ENCODE measurements at regions not wholly inside any gene's neighbourhood (a gene's known extent, or its start where the extent isn't known, plus 50 kb on each side); places are given as distances from the start of the nearest gene placed in this dataset.
"Not testable (repeated sequence)": the region's sequence is repeated elsewhere in the genome, so short reads cannot be mapped to it uniquely, and the experiment has no call there.

DNA sequence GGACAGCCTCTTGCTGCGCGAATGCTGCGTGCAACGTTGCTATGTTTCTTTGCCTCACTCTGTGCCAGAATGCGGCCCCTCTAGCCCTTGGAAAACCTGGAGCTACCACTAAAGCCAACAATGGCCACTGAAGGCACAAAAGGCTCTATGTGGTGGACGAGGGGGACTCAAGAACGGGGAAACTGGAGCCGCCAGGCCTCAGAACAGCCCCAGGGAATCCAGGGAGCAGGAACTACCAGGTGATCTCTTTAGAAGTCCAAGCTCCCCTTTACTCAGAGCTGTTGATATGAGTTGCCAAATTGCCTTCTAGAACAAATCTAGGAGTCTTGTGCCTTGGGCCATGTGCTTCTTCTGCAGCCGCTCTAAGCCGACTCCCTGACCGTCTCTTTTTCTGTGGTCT, 113.8 kb upstream of the ERRFI1 start:
- DNase-seq, result no peak

DNA sequence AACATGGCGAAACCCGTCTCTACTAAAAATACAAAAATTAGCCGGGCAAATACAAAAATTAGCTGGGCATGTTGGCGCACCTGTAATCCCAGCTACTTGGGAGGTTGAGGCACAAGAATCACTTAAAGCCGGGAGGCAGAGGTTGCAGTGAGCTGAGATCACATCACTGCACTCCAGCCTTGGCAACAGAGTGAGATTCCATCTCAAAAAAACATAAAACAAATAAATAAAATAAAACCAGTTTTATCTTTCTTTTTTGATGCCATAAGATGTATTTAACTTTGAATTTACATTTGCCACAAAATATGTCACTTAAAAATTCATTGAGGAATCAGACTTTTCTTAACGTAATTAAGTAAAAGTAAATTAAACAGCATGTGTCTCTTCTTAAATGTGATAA, 113.3 kb upstream of the ERRFI1 start:
- DNase-seq, result no peak

DNA sequence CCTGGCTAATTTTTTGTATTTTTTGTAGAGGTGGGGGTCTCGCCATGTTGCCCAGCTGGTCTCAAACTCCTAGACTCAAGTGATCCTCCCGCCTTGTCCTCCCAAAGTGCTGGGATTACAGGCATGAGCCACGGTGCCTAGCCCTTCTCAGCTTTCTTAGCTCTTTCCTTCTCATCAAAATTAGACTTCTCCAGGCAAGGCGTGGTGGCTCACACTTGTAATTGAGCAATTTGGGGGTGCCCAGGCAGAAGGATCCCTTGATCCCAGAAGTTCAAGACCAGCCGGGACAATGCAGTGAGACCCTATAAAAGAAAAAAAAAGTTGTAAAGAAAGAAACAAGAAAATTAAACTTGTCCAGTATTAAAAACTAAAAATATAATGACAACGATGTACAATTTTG, 112.6 kb upstream of the ERRFI1 start:
- no peak for DNase-seq

DNA sequence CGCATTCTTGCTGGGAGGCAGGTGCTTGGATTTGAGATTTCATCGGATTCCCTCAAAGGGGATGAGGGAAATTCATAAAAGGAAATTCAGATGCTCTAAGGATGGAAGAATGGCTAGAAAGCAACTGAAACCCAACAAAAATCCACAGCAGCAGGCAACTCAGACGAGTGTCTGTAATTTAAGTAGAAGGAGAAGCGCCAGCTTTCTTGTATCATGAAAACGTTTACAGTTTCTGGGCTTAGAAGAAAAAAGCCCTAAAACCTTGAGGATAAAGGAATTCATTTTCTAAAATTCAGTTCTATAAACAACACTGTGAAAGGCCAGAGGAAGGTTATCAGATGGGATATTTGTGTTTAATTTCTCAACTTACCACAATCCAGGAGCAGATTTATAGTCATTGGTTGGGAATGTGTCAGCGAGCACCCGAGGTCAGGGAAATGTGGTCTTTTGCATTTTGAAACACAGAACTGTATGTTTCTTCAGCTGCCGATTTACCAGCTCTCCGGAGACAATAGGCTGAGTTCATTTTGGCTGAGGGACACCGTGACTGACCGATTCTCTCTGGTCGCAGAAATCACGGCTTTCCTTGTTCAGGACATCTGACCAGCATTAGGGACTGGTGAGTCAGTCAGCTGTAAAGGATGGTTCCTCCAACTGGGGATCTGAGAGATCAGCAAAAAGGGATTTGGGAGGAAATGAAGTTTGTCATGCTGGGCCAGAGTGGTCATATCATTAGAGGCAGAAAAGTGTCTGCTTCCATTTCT, 111.6 kb upstream of the ERRFI1 start:
- no peak for DNase-seq

DNA sequence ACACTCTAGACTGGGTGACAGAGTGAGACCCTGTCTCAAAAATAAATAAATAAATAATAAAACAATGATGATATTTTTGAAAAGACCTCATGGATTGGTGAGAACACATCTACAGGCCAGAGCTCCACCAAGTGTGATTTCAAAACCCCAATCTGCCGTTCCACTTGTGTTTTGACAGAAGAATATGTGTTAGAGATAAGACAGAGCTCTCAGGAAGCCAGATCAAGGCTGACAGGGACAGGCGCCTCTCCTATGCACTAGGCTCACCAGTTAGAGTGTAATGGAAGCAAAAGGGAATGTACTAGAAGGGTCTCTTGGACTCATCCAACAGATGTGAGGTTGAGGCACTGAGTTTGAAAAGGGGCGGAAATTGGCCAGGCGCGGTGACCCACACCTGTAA, 110.7 kb upstream of the ERRFI1 start:
- no peak for DNase-seq

DNA sequence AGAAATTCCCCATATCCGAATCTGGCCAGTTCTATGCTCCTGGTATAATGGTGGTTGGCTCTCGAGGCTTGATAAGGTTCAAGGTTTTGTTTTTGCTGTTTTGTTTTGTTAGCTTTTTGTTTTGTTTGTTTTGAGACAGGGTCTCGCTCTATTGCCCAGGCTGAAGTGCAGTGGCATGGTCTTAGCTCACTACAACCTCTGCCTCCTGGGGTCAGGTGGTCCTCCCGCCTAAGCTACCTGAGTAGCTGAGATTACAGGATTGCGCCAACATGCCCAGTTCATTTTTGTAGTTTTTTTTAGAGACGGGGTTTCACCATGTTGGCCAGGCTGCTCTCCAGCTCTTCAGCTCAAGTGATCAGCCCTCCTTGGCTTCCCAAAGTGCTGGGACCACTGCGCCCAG, 109.1 kb upstream of the ERRFI1 start:
- no peak for DNase-seq

DNA sequence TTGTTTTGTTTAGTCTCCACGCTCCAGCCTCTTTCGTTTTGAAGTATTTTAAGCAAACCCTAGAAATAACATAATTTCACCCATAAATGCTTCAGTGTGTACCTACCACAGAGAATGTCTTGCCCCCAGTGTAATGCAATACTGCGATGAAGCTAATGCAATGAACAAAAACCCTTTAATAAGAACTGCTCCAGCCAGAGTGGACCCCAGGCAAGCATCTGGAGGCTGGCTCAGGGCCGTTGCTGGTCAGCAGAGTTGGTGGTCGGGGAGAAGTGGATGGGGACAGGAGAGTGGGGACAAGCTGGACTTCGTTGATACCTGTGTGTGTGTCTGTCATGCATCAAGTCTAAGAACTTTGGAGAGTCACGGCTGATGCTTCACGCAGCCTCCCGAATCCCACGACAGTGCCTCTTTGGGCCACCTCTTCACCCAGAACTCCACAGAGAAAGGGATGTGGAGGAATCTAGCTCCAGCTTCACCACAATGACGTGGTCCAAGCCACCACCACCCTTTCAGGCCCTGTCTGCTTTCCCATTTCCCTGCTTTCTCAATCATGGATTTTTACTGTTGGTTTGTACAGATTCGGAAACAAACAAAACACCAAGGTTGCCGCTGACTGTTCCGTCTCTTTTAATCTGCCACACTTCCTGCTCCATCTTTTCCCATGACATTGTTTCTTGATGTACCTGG, 108.6 kb upstream of the ERRFI1 start:
- no peak for DNase-seq

DNA sequence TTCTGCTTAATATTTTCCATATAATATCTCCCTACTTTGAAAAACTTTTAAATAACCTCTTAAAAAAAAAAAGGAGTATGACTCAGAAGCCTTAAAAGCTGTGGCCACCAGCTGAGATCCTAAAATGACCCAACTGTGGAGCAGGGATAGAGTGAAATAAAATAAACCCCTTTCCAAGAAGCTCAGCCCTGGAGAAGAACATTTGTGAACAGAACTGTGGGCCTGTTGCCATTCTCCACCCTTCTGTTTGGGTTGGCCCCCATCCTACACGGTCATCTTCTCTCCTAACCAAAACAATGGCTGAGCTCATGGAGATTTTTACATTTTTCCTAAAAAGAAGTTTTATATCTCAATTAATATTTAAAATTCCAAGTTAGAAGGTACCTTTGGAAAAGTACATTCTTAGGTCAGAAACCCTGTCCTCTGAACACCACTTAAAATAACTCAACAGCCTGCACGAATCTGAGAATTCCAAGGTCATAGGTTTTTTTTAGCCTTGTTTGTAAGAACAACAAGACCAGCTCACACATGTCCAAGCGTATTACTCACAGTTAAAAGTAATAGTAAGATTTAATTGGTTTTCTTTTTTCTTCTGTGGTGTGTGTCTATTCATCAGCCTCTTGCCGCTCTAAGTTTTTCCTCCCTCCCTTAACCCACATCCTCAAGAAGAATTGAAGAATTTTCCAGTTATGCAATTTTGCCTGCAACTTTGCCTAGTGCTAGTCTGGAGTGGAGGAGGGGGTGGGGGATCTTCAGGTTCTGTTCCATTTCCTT, 107.7 kb upstream of the ERRFI1 start:
- DNase-seq, result no peak

DNA sequence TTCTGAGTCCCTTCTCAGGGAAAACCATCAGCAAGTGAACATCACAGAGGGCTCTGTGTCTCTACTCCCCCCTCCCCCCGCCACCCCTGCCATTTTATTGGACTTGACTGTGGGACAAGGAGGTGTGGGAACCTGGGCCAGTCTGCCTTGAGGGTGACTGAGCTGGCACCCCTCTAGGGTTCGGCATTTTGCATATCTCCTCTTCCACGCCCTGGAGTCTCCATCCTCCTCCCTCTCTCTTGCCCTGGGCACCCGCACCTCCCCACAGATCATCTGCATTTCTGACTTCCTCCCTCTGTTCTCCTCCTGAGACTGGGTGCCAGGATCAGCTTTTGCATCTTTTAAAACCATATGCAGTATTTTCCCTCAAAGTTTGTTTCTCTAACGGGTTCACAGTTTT, 107.1 kb upstream of the ERRFI1 start:
- DNase-seq, result no peak

DNA sequence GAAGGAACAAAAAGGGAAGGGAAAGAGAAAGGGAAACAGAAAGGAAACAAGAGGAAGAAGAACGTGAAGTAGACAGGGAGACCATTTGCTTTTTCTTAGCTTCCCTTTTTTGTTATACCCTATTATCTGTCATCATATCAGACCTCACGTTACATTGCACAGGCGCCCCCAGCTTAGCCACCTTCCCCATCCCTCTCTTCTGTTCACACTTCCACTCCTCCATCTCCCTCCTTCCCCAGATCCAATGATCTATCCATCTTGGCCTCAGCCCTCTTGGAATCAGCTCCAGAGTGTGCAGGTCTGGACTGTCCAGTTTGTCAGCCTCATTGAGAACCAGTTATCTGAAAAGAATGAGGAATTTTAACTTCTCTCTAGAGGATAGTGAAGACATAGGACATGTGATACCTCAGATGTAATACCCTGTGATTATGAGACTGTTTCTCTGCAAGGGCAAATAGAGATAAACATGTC, 101.1 kb upstream of the ERRFI1 start:
- DNase-seq, result no peak

DNA sequence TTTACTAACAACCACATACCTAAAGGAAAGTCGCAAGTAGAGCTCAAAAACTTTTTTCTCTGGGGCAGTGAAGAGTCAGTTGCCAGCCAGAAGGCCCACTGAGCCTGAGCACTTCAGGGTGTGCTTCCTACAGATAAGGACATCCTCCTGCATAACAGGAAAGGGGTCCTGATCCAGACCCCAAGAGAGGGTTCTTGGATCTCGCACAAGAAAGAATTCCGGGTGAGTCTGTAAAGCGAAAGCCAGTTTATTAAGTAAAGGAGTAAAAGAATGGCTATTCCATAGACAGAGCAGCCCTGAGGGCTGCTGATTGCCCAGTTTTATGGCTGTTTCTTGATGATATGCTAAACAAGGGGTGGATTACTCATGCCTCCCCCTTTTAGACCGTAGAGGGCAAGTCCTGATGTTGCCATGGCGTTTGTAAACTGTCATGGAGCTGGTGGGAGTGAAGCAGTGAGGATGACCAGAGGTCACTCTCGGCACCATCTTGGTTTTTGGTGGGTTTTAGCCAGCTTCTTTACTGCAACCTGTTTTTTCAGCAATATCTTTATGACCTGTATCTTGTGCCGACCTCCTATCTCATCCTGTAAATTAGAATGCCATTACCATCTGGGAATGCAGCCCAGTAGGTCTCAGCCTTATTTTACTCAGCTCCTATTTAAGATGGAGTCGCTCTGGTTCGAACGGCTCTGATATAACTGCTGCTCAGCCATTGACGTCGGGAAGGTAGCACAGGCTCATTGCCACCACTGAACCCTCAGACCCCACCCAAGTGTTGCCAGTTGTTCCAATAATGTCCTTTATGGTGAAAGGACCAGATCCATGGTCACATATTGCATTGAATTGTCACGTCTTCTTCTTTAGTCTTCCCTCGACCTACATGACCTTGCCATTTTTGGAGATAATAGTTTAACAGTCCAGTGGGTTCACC, 96.6 kb upstream of the ERRFI1 start:
- no peak for DNase-seq

DNA sequence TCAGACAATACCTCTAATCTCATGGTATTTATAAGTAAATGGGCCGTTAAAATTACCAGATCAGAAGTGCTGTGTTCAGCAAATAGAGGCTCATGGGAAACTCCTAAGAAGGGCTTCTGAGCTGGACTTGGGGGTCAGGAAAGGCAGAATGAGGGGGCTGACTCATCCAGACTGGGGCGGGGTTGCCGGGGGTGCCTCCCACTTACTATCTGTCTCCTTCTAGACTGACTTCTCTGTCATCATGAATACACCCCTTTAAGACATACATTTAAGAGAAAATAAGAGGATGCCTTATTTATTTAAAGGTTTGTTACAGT, 96.0 kb upstream of the ERRFI1 start:
- DNase-seq, result no peak

DNA sequence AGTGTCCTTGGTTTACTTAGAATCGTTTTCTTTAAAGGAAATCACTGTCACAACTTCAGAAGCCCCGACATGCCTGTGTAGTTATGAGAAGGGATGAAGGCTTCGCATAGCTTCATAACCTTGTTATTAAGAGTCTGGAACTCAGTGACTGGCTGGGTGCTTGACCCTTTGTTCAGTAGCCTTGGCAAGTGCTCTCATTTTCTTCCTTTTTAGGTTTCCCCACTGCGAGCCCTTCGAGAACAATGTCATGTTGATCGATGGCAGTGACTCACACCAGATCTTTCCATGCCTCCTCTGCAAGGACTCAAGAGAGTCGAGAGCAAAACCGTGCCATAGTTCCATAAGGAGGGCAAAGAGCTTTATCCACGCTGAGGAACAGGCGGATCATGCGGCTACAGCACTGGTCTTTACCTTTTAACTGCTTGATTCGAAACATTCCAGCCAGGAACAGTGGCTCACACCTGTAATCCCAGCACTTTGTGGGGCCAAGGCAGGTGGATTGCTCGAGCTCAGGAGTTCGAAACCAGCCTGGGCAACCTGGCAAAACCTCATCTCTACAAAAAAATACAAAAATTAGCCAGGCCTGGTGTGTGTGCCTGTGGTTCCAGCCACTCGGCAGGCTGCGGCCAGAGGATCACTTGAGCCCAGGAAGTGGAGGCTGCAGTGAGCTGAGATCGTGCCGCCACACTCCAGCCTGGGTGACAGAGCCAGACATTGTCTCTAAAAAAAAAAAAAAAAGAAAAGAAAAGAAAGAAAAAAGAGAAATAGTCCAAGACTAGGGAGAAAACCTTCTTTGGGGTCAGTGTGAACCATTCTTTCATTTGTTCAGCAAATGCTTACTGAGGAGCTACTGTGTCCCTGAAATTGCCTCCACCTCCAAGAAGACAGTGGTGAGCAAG, 95.4 kb upstream of the ERRFI1 start:
- no peak for DNase-seq

DNA sequence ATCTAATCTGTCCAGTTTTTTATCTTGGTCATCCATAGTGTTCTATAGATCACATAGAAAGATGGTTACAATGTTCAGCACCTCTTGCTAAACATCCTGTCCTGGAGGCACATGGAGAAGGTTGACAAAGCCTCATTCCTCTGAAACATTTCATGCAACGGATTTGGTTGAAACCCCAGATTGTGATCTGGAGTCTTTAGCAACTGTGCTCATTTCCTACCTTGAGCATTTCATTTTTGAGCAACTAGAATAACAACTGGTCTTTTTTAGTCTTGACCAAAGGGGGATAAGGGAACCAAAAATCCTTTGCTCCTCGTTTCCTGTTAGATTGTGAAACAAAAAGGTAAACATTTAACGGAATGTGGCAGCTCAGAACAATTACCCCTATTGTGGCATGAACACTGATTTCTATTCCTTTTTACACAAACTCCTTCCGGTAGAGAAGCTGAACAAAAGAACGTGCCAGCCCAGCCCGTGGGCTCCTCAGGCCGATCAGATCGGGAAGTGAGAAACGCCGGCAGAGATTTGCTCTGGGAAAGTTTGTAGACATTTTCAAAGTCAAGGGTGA, 94.7 kb upstream of the ERRFI1 start:
- DNase-seq, result no peak

DNA sequence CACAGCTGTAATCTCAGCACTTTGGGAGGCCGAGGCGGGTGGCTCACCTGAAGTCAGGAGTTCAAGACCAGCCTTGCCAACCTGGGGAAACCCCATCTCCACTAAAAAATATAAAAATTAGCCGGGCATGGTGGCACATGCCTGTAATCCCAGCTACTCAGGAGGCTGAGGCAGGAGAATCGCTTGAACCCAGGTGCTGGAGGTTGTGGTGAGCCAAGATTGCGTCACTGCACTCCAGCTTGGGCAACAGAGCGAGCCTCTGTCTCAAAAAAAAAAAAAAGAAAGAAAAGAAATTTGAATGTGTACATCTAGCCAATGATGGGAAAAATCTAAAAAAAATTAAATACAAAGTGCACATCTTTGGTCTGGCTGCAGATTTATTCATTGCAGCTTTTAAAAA, 92.6 kb upstream of the ERRFI1 start:
- DNase-seq, result not testable (repeated sequence)

DNA sequence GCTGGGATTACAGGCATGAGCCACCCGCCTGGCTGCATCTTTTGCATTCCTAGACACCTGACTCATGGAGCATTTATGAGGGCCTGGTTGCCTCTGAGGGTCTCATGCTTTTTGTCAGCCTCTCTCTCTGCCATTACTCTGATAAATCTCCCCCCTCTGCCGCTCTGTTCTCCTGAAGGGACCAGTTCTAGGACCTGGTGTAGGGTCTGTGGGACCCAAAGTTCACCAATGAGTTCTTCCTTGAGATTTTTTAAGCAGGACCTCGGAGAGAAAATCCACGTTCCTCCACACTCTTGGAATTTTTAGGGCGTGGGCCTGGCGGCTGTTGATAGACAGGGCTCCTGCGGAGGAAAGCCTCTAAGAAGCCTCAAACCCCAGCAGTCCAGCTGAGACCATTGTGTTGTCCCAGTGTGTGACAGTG, 91.9 kb upstream of the ERRFI1 start:
- no peak for DNase-seq

DNA sequence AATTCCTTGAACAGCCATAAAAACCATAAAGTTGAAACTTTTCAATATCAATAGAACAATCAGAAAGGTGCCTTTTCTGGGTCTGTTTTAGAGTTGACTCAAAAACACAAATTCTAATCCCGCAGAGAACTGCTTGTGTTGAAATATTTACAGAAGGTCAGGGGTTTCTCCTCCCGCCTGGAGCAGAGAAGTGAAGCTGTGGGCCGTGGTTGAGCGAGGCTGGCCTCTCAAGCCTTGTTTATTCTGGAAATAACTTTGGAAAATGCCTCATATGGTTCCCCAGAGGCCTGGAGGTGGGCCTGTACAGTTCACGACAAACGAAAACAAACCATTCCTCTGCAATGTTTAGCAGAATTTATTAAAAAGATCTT, 90.8 kb upstream of the ERRFI1 start:
- DNase-seq, result no peak

DNA sequence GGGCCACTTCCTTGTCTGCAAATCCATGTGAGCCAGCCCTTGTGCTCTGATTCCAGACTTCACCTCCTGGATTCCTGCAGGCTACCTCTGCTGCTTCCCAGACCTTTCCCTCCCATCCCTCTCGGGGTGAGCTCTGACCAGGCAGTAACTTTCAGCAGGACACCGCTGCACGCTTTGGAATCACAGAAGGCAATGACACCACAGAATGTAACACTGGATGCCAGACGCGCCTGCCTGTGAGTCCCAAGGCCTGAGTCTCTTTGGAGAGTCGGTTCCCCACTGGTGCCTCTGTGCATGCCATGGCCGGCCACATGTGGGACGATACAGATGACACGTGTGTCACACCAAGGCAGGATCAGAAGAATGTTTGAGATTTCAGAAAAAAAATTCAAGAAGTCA, 89.7 kb upstream of the ERRFI1 start:
- no peak for DNase-seq

DNA sequence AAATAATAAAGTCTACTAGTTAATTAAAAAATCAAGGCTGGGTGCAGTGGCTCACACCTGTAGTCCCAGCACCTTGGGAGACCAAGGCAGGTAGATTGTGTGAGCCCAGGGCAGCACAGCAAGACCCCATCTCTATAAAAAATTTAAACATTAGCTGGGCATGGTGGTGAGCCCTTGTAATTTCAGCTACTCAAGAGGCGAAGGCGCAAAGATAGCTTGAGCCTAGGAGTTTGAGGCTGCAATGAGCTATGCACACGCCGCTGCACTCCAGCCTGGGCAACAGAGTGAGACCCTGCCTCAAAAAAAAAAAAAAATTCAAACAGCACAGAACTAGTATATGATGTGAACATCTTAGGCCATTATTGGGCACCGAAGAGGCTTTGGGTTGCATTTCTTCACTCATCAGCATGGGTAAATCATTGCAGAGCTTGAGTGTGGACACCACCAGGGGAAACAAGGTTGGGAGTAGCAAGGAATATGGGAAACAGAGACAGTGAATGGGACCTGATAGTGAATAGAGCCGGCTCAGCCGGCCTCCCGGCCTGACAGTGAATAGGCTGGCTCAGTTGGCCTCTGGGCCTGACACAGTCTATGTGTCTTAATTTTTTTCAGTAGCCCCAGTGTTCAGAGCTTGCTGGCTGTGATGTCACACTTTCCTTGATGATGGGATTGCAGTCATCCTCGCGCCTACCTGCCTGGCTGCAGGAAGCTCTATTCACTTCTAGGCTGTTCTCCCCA, 89.1 kb upstream of the ERRFI1 start:
- no peak for DNase-seq
